ENCODE measurements at regions not wholly inside any gene's neighbourhood (a gene's known extent, or its start where the extent isn't known, plus 50 kb on each side); places are given as distances from the start of the nearest gene placed in this dataset.

- no peaks in the 10 kb centered on the region for H3K9me3 ChIP-seq (replicated peaks; ENCODE audit: low read length)
- H3K4me1 ChIP-seq (ENCODE audit: control insufficient read depth, insufficient read depth, low read length): peaks cover 12% of the 10 kb centered on the region
Measured at GRCh38 chr1:171431994-171432393, 53.3 kb upstream of the PRRC2C start.

DNA sequence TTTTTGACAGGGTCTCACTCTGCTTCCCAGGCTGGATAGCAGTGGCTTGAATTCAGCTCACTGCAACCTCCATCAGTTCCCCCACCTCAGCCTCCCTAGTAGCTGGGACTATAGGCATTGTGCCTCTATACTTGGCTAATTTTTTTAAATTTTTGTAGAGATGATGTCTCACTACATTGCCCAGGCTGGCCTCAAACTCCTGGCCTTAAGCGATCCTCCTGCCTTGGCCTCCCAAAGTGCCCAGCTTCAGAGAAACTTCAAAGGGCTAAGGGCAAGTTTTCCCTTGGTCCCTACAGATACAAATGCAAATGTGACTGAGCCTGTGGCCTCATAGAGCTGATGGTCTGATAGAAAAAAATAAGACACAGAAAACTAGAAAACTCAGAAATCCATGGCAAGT is 52.9 kb upstream of the PRRC2C start:
- no peak overlapping the region for H3K9ac ChIP-seq (ENCODE audit: low read depth, low read length)
- no peaks in the 10 kb centered on the region for H3K36me3 ChIP-seq (ENCODE audit: insufficient read depth, low read length)
- no peaks in the 10 kb centered on the region for H3K9me3 ChIP-seq (replicated peaks; ENCODE audit: low read length)
- peaks cover 12% of the 10 kb centered on the region for H3K4me1 ChIP-seq (ENCODE audit: control insufficient read depth, insufficient read depth, low read length)
- H3K27me3 ChIP-seq (ENCODE audit: control insufficient read depth, insufficient read depth, low read length): no peaks in the 10 kb centered on the region
- H3K4me3 ChIP-seq (ENCODE audit: low read length): no peak overlapping the region
- H3K4me2 ChIP-seq (ENCODE audit: low read length): no peak overlapping the region

More at GRCh38 chr1:171431994-171432393, 53.3 kb upstream of the PRRC2C start:
- H3K9ac ChIP-seq (ENCODE audit: low read depth, low read length): no peak overlapping the region
- no peaks in the 10 kb centered on the region for H3K36me3 ChIP-seq (ENCODE audit: insufficient read depth, low read length)
- no peak overlapping the region for H3K4me3 ChIP-seq (ENCODE audit: low read length)
- H3K4me2 ChIP-seq (ENCODE audit: low read length): no peak overlapping the region
- H3K27me3 ChIP-seq (ENCODE audit: control insufficient read depth, insufficient read depth, low read length): no peaks in the 10 kb centered on the region

GRCh38 chr1:171433451-171433850 is 51.9 kb upstream of the PRRC2C start:
- Histone ChIP-seq H3K4me3 (ENCODE audit: low read length) (no peak overlapping the region), H3K4me1 (ENCODE audit: control insufficient read depth, insufficient read depth, low read length) (peaks cover 17% of the 10 kb centered on the region), H3K27me3 (ENCODE audit: control insufficient read depth, insufficient read depth, low read length) (no peaks in the 10 kb centered on the region), H3K4me2 (ENCODE audit: low read length) (no peak overlapping the region), H3K36me3 (ENCODE audit: insufficient read depth, low read length) (no peaks in the 10 kb centered on the region), H3K9ac (ENCODE audit: low read depth, low read length) (no peak overlapping the region), H3K9me3 (replicated peaks; ENCODE audit: low read length) (no peaks in the 10 kb centered on the region)

DNA sequence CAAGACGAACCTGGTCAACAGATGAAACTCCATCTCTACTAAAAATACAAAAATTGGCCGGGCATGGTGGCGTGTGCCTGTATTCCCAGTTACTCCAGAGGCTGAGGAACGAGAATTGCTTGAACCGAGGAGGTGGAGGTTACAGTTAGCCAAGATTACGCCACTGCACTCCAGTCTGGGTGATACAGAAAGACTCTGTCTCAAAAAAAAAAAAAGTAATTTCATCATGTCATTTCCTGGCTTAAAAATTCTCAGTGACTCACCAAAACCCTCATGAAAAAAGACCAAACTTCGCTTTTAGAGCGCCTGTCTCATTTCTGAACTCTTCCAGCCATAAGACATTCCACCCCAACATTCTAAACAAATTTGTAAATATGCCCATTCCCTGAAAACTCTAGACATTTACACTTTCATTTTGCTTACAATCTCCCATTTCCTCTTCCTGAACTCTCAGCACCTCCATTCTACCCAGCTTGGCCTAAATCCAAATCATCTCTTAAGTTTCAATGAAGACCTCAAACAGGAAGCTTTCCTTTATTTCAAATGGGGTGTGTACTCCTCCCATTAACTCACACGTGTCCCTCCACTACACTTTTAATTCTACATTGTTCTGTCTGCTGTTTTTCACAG is 50.5 kb upstream of the PRRC2C start:
- Histone ChIP-seq H3K4me2 (ENCODE audit: low read length) (peak overlapping the region; percentile 70), H3K4me3 (ENCODE audit: low read length) (peak overlapping the region; percentile 47), H3K27me3 (ENCODE audit: control insufficient read depth, insufficient read depth, low read length) (no peaks in the 10 kb centered on the region), H3K9ac (ENCODE audit: low read depth, low read length) (peak overlapping the region; percentile 55), H3K4me1 (ENCODE audit: control insufficient read depth, insufficient read depth, low read length) (peaks cover 26% of the 10 kb centered on the region), H3K36me3 (ENCODE audit: insufficient read depth, low read length) (no peaks in the 10 kb centered on the region), H3K9me3 (replicated peaks; ENCODE audit: low read length) (no peaks in the 10 kb centered on the region)

Measured in skeletal muscle satellite cell (primary cell).